ENCODE measurements at regions not wholly inside any gene's neighbourhood (a gene's known extent, or its start where the extent isn't known, plus 50 kb on each side); places are given as distances from the start of the nearest gene placed in this dataset.

DNA sequence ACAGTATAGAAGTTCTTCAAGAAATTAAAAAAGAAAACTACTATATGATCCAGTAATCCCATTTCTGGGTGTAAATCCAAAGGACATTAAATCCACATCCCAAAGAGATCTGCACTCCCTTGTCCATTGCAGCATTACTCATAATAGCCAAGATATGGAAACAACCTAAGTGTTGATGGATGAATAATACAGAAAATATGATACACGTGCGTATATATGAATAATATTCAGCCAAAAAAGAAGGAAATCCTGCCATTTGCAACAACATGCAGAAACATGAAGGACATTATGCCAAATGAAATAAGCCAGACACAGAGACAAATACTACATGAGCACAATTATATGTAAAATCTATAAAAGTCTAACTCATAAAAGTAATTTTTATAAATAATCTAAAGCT lies 306.3 kb upstream of the ANO3 start:
- Histone ChIP-seq H3K27me3 (no peaks in the 10 kb centered on the region), H3K4me1 (no peaks in the 10 kb centered on the region), H3K27ac (replicated peaks in 1 of 4) (no peak overlapping the region), H3K36me3 (no peaks in the 10 kb centered on the region), H3K9me3 (no peaks in the 10 kb centered on the region), H3K4me3 (no peak overlapping the region)
- intact Hi-C loops (cut with DNase I), result no loop called here
- WGBS, result 88% methylated on average over 2 of the region's 2 CpGs
- no peak for DNase-seq (ENCODE audit: extremely low spot score)
- TF ChIP-seq EP300 (IDR thresholded peaks at IDR 0.05) (no peak), POLR2AphosphoS5 (IDR thresholded peaks at IDR 0.05) (no peak), POLR2A (IDR thresholded peaks at IDR 0.05; ENCODE audit: low read depth) (no peak)
- TF ChIP-seq, protein P1, sequence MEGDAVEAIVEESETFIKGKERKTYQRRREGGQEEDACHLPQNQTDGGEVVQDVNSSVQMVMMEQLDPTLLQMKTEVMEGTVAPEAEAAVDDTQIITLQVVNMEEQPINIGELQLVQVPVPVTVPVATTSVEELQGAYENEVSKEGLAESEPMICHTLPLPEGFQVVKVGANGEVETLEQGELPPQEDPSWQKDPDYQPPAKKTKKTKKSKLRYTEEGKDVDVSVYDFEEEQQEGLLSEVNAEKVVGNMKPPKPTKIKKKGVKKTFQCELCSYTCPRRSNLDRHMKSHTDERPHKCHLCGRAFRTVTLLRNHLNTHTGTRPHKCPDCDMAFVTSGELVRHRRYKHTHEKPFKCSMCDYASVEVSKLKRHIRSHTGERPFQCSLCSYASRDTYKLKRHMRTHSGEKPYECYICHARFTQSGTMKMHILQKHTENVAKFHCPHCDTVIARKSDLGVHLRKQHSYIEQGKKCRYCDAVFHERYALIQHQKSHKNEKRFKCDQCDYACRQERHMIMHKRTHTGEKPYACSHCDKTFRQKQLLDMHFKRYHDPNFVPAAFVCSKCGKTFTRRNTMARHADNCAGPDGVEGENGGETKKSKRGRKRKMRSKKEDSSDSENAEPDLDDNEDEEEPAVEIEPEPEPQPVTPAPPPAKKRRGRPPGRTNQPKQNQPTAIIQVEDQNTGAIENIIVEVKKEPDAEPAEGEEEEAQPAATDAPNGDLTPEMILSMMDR (IDR thresholded peaks at IDR 0.05), result no peak

- TF ChIP-seq, protein P1 (IDR thresholded peaks at IDR 0.05), result no peak
- TF ChIP-seq POLR2AphosphoS5 (IDR thresholded peaks at IDR 0.05) (no peak), POLR2A (IDR thresholded peaks at IDR 0.05; ENCODE audit: low read depth) (no peak), EP300 (IDR thresholded peaks at IDR 0.05) (no peak)
- H3K27me3 ChIP-seq, result no peaks in the 10 kb centered on the region
- no peaks in the 10 kb centered on the region for H3K36me3 ChIP-seq
- no peak overlapping the region for H3K27ac ChIP-seq (replicated peaks in 1 of 4)
- DNase-seq (ENCODE audit: extremely low spot score), result no peak
- no peaks in the 10 kb centered on the region for H3K4me1 ChIP-seq
- no peaks in the 10 kb centered on the region for H3K9me3 ChIP-seq
- WGBS, result 56% methylated on average over 1 of the region's 1 CpG
- H3K4me3 ChIP-seq, result no peak overlapping the region
- intact Hi-C loops (cut with DNase I), result no loop called here
These were observed 305.9 kb upstream of the ANO3 start for GRCh38 chr11:26026078-26026477.

DNA sequence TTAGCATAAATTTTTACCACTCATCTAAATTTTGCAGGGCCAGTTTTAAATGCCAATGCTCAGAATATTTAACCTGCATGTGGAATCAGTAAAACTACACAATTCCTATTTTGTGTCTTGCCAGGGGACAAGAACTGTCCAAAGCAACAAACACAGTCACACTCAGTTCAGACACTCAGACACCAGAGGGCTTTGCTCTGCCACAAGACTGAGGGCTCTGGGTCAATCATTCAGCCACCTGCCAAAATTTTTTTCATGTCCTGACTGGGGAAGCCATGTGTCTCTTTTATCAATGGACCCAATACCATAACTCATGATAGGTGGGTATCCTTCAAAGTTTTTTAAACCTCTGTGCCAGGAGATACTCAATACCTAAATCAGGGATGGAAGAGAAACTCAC lies 304.0 kb upstream of the ANO3 start:
- no peak overlapping the region for H3K4me3 ChIP-seq
- H3K27me3 ChIP-seq, result no peaks in the 10 kb centered on the region
- intact Hi-C loops (cut with DNase I), result no loop called here
- no peak overlapping the region for H3K27ac ChIP-seq (replicated peaks in 1 of 4)
- H3K36me3 ChIP-seq, result no peaks in the 10 kb centered on the region
- H3K4me1 ChIP-seq, result no peaks in the 10 kb centered on the region
- no peaks in the 10 kb centered on the region for H3K9me3 ChIP-seq
- TF ChIP-seq POLR2AphosphoS5 (IDR thresholded peaks at IDR 0.05) (no peak), POLR2A (IDR thresholded peaks at IDR 0.05; ENCODE audit: low read depth) (no peak), EP300 (IDR thresholded peaks at IDR 0.05) (no peak)
- TF ChIP-seq, protein P1 (IDR thresholded peaks at IDR 0.05), result no peak
- no peak for DNase-seq (ENCODE audit: extremely low spot score)

GRCh38 chr11:26028393-26028911 lies 303.5 kb upstream of the ANO3 start:
- TF ChIP-seq, protein P1 (IDR thresholded peaks at IDR 0.05), result no peak
- no peak for TF ChIP-seq EP300 (IDR thresholded peaks at IDR 0.05)
- no peak for TF ChIP-seq POLR2AphosphoS5 (IDR thresholded peaks at IDR 0.05)
- no peak for TF ChIP-seq POLR2A (IDR thresholded peaks at IDR 0.05; ENCODE audit: low read depth)
- no peaks in the 10 kb centered on the region for H3K4me1 ChIP-seq
- H3K4me3 ChIP-seq, result no peak overlapping the region
- H3K9me3 ChIP-seq, result no peaks in the 10 kb centered on the region
- no peak for DNase-seq (ENCODE audit: extremely low spot score)
- intact Hi-C loops (cut with DNase I), result no loop called here
- WGBS, result 78% methylated on average over 2 of the region's 2 CpGs
- H3K27me3 ChIP-seq, result no peaks in the 10 kb centered on the region
- no peaks in the 10 kb centered on the region for H3K36me3 ChIP-seq
- H3K27ac ChIP-seq (replicated peaks in 1 of 4), result no peak overlapping the region

- Histone ChIP-seq H3K4me1 (no peaks in the 10 kb centered on the region), H3K9me3 (no peaks in the 10 kb centered on the region)
- intact Hi-C loops (cut with DNase I), result no loop called here
These were observed 301.5 kb upstream of the ANO3 start for GRCh38 chr11:26030399-26030798.

More at GRCh38 chr11:26030399-26030798, 301.5 kb upstream of the ANO3 start:
- no peak overlapping the region for H3K4me3 ChIP-seq
- no peak overlapping the region for H3K27ac ChIP-seq (replicated peaks in 1 of 4)
- WGBS, result 84% methylated on average over 3 of the region's 3 CpGs
- TF ChIP-seq, protein P1 (IDR thresholded peaks at IDR 0.05), result no peak
- TF ChIP-seq POLR2A (IDR thresholded peaks at IDR 0.05; ENCODE audit: low read depth) (no peak), EP300 (IDR thresholded peaks at IDR 0.05) (no peak), POLR2AphosphoS5 (IDR thresholded peaks at IDR 0.05) (no peak)
- DNase-seq (ENCODE audit: extremely low spot score), result no peak
- no peaks in the 10 kb centered on the region for H3K27me3 ChIP-seq
- no peaks in the 10 kb centered on the region for H3K36me3 ChIP-seq
